Testis (tissue), 2 donors: ENCODE measurements at regions not wholly inside any gene's neighbourhood (a gene's known extent, or its start where the extent isn't known, plus 50 kb on each side); places are given as distances from the start of the nearest gene placed in this dataset.

Experiments
- POLR2A ChIP-seq: fragments of 450-650 bp; IDR thresholded peaks from one replicate; pipeline ENCODE4 v1.6.1; 2017; ENCODE audit warnings: antibody characterized with exemption, mild to moderate bottlenecking, moderate library complexity
- TF ChIP-seq, protein P1 (sequence below), 3 experiments: fragments of 450-650 bp in 2 of 3; fragments of 200-600 bp in 1 of 3; sonication (generic) in 1 of 3; IDR thresholded peaks; one replicate each; pipeline ENCODE4 v1.5.1; 2016 to 2019; ENCODE audit warnings: antibody characterized with exemption in 3 of 3, mild to moderate bottlenecking in 2 of 3, moderate library complexity in 1 of 3

DNA sequence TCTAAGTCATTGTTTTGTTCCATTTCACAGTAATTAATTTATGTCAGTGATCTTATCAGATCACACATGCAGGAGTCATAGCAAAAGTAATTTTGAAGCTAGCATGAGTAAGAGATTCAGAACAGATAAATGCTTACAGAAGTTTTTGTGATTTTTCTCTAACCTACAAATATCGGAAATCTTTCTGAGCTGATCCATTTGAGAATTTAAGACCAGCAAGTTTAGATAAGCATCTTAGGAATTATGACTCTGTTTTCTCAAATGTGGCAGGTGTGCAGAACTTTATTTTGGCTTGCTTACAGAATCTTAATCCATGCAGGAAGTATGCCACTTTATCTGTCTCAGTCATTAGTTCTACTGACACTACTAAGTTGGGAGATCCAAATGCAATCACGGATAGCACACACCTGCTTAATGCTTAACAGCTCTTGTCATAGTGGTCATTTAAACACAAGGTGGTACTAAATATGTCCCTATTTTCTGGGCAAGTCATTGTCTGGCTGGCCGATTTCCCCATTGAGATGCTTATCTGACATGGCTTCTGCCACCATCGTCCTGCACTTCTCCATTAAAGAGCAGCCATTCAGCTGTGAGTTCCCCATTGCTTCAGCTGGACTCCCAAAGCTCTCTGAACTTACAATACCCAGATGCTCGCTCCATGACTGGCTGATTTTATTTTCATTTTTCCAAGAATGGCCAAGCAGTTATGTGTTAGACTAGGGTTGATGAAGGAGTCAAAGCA, 305.4 kb upstream of the NUDT12 start:
- no peak for TF ChIP-seq POLR2A
- TF ChIP-seq, protein P1, sequence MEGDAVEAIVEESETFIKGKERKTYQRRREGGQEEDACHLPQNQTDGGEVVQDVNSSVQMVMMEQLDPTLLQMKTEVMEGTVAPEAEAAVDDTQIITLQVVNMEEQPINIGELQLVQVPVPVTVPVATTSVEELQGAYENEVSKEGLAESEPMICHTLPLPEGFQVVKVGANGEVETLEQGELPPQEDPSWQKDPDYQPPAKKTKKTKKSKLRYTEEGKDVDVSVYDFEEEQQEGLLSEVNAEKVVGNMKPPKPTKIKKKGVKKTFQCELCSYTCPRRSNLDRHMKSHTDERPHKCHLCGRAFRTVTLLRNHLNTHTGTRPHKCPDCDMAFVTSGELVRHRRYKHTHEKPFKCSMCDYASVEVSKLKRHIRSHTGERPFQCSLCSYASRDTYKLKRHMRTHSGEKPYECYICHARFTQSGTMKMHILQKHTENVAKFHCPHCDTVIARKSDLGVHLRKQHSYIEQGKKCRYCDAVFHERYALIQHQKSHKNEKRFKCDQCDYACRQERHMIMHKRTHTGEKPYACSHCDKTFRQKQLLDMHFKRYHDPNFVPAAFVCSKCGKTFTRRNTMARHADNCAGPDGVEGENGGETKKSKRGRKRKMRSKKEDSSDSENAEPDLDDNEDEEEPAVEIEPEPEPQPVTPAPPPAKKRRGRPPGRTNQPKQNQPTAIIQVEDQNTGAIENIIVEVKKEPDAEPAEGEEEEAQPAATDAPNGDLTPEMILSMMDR (IDR thresholded peaks at IDR 0.05): no peak
